ENCODE measurements at regions not wholly inside any gene's neighbourhood (a gene's known extent, or its start where the extent isn't known, plus 50 kb on each side); places are given as distances from the start of the nearest gene placed in this dataset.

DNA sequence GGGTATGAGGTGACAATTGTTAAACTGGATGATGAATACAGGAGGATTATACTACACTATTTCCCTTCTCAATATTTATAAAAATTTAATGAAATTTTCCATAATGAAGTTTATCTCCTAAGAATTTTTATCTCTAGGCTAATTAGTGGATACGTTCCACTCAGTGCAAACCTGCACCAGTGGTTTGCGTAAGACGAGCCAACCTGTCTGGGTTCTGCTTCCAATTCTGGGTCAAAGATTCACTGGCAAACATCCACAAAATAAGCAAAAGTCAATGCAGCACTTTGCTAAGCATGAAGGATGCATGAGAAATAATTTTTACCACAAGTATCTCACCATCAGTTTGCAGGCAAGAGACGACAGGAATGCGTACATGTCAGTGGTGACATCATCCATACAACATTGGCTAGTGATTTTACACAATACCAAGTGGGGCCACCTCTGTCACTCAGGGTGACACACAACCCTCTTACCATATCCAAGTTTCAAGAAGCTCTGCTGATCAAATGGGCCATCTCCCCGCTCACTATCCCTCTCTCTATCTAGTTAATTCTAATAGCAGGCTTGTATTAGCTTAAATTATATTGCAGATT is 51.7 kb downstream of the FAM50B start:
- TF ChIP-seq POLR2A (IDR thresholded peaks at IDR 0.05; ENCODE audit: low read length) (no peak), GATA1 (IDR thresholded peaks at IDR 0.05; ENCODE audit: low read depth, low read length) (no peak)
